22Rv1 (cell line): ENCODE measurements at regions not wholly inside any gene's neighbourhood (a gene's known extent, or its start where the extent isn't known, plus 50 kb on each side); places are given as distances from the start of the nearest gene placed in this dataset.

ENCODE experiments used
- CTCF ChIP-seq: fragments of 450-650 bp; IDR thresholded peaks from 2 replicates; pipeline ENCODE4 v1.5.1; 2017; ENCODE audit warnings: mild to moderate bottlenecking
- ZFX ChIP-seq: fragments of 450-650 bp; IDR thresholded peaks from 2 replicates; pipeline ENCODE4 v1.6.1; 2017; ENCODE audit warnings: antibody characterized with exemption, borderline replicate concordance

- TF ChIP-seq CTCF = no peak
- TF ChIP-seq ZFX = no peak
Observed at GRCh38 chr2:181243319-181243718, 213.9 kb upstream of the ITGA4 start.
